ENCODE measurements at regions not wholly inside any gene's neighbourhood (a gene's known extent, or its start where the extent isn't known, plus 50 kb on each side); places are given as distances from the start of the nearest gene placed in this dataset.
A peak's percentile ranks its signal among the peaks of the same experiment; 100 is the strongest.

- H3K23ac ChIP-seq (ENCODE audit: low read depth, low read length, poor library complexity) = no peak overlapping the region
Measured at GRCh38 chr22:48178536-48178935, 1416.1 kb downstream of the TBC1D22A start.

DNA sequence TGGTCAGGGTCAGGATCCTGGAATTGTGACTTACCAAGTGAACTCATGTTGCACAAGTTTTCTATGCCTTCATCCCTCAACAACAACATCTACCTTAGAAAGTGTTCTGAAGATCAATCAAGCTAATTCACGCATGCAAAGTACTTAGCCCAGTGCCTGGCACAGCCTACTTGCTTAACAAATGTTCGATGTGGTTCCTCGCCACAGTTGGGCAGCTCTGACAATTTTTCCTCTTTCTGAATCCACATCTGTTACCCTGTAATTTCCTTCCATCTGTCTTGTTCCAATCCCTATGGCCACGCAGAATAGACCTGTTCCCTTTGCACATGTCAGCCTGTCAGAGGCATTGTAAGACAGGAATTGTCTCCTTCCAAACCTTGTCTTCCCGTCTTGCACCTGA lies 1415.2 kb downstream of the TBC1D22A start:
- Histone ChIP-seq H3K4me1 (ENCODE audit: control insufficient read depth in 2 of 2, insufficient read depth in 1 of 2, low read depth in 1 of 2, low read length in 2 of 2) (peaks cover 0 to 2% of the 10 kb centered on the region in 2 donors), H3K14ac (ENCODE audit: low read length) (no peak overlapping the region), H2BK120ac (ENCODE audit: low read depth, low read length) (no peak overlapping the region), H2AK5ac (ENCODE audit: low read depth, low read length) (no peak overlapping the region), H3K36me3 (replicated peaks in 1 of 2; ENCODE audit: control insufficient read depth in 2 of 2, insufficient read depth in 2 of 2, low read length in 2 of 2) (no peaks in the 10 kb centered on the region), H3K9ac (ENCODE audit: low read depth, low read length, poor library complexity) (no peak overlapping the region), H3K9me3 (replicated peaks in 1 of 2; ENCODE audit: control insufficient read depth in 2 of 2, insufficient read depth in 1 of 2, low read depth in 1 of 2, low read length in 2 of 2) (no peaks in the 10 kb centered on the region), H3K4ac (ENCODE audit: low read length) (no peak overlapping the region), H3K18ac (ENCODE audit: low read length) (no peak overlapping the region), H3K4me2 (ENCODE audit: insufficient read depth, low read length, poor library complexity, severe bottlenecking) (no peak overlapping the region), H2BK12ac (ENCODE audit: low read length) (no peak overlapping the region), H2BK5ac (ENCODE audit: low read length) (no peak overlapping the region), H4K91ac (ENCODE audit: low read depth, low read length, poor library complexity) (no peak overlapping the region), H2AFZ (ENCODE audit: low read length) (no peak overlapping the region), H3K79me1 (ENCODE audit: low read depth, low read length) (no peaks in the 10 kb centered on the region), H3K27me3 (ENCODE audit: control insufficient read depth in 3 of 3, insufficient read depth in 3 of 3, low read depth in 1 of 3, low read length in 3 of 3) (no peaks in the 10 kb centered on the region), H3K23ac (ENCODE audit: low read depth, low read length, poor library complexity) (no peak overlapping the region), H4K8ac (ENCODE audit: low read depth, low read length) (no peak overlapping the region), H3K27ac (replicated peaks; ENCODE audit: low read length) (no peak overlapping the region), H3K4me3 (ENCODE audit: low read length in 2 of 2) (no peak overlapping the region), H2BK15ac (ENCODE audit: low read length) (no peak overlapping the region)
- DNase-seq (ENCODE audit: low spot score) = no peak
- WGBS, 2 donors (ENCODE audit: extremely low coverage in 2 of 2, insufficient read length in 2 of 2, insufficient replicate concordance in 1 of 2) = no CpG with 5 or more reads among the region's 5 CpGs

More at GRCh38 chr22:48178536-48178935, 1416.1 kb downstream of the TBC1D22A start:
- H2AK5ac ChIP-seq (ENCODE audit: low read depth, low read length) = no peak overlapping the region
- H2BK15ac ChIP-seq (ENCODE audit: low read length) = no peak overlapping the region
- no peak overlapping the region for H3K4me3 ChIP-seq (ENCODE audit: low read length in 2 of 2)
- no peak overlapping the region for H2BK5ac ChIP-seq (ENCODE audit: low read length)
- no peak overlapping the region for H4K8ac ChIP-seq (ENCODE audit: low read depth, low read length)
- WGBS, 2 donors (ENCODE audit: extremely low coverage in 2 of 2, insufficient read length in 2 of 2, insufficient replicate concordance in 1 of 2) = no CpG with 5 or more reads among the region's 7 CpGs
- no peak overlapping the region for H3K14ac ChIP-seq (ENCODE audit: low read length)
- no peaks in the 10 kb centered on the region for H3K9me3 ChIP-seq (replicated peaks in 1 of 2; ENCODE audit: control insufficient read depth in 2 of 2, insufficient read depth in 1 of 2, low read depth in 1 of 2, low read length in 2 of 2)
- no peaks in the 10 kb centered on the region for H3K27me3 ChIP-seq (ENCODE audit: control insufficient read depth in 3 of 3, insufficient read depth in 3 of 3, low read depth in 1 of 3, low read length in 3 of 3)
- H3K79me1 ChIP-seq (ENCODE audit: low read depth, low read length) = no peaks in the 10 kb centered on the region
- no peak overlapping the region for H3K18ac ChIP-seq (ENCODE audit: low read length)
- DNase-seq (ENCODE audit: low spot score) = no peak
- H3K27ac ChIP-seq (replicated peaks; ENCODE audit: low read length) = no peak overlapping the region
- no peak overlapping the region for H3K9ac ChIP-seq (ENCODE audit: low read depth, low read length, poor library complexity)
- no peaks in the 10 kb centered on the region for H3K36me3 ChIP-seq (replicated peaks in 1 of 2; ENCODE audit: control insufficient read depth in 2 of 2, insufficient read depth in 2 of 2, low read length in 2 of 2)
- H3K4me1 ChIP-seq (ENCODE audit: control insufficient read depth in 2 of 2, insufficient read depth in 1 of 2, low read depth in 1 of 2, low read length in 2 of 2) = peaks cover 0 to 5% of the 10 kb centered on the region in 2 donors
- H4K91ac ChIP-seq (ENCODE audit: low read depth, low read length, poor library complexity) = no peak overlapping the region
- H2AFZ ChIP-seq (ENCODE audit: low read length) = no peak overlapping the region
- no peak overlapping the region for H3K4me2 ChIP-seq (ENCODE audit: insufficient read depth, low read length, poor library complexity, severe bottlenecking)
- H2BK12ac ChIP-seq (ENCODE audit: low read length) = no peak overlapping the region
- H3K4ac ChIP-seq (ENCODE audit: low read length) = no peak overlapping the region
- H2BK120ac ChIP-seq (ENCODE audit: low read depth, low read length) = no peak overlapping the region

DNA sequence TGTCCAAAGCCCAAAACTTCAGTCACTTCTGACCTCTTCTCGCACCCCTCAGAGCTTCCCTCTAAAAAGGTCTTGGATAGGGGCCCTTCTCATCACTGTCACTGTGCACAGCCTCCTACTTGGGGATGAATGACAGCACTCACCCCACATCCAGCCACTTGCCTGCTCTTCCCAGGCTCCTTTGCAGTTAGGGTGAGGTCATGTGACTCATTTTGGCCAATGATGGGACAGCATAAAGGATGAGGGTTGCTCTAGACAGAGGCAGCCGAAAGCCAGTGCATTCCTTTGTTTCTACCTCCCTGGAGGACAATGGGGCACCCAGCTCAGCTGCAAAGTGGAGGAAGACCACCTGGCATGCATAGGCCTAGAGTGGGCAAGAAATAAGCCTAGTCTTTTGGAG lies 1413.3 kb downstream of the TBC1D22A start:
- H3K27ac ChIP-seq (replicated peaks; ENCODE audit: low read length) = no peak overlapping the region
- H2BK12ac ChIP-seq (ENCODE audit: low read length) = no peak overlapping the region
- H3K4me1 ChIP-seq (ENCODE audit: control insufficient read depth in 2 of 2, insufficient read depth in 1 of 2, low read depth in 1 of 2, low read length in 2 of 2) = no peaks in the 10 kb centered on the region
- H3K27me3 ChIP-seq (ENCODE audit: control insufficient read depth in 3 of 3, insufficient read depth in 3 of 3, low read depth in 1 of 3, low read length in 3 of 3) = no peaks in the 10 kb centered on the region
- peak overlapping the region in 1 of 2 donors; percentile 43 for H3K4me3 ChIP-seq (ENCODE audit: low read length in 2 of 2)
- H2AFZ ChIP-seq (ENCODE audit: low read length) = no peak overlapping the region
- no peak for DNase-seq (ENCODE audit: low spot score)
- H3K18ac ChIP-seq (ENCODE audit: low read length) = no peak overlapping the region
- no peak overlapping the region for H2BK5ac ChIP-seq (ENCODE audit: low read length)
- no peaks in the 10 kb centered on the region for H3K36me3 ChIP-seq (replicated peaks in 1 of 2; ENCODE audit: control insufficient read depth in 2 of 2, insufficient read depth in 2 of 2, low read length in 2 of 2)
- H4K8ac ChIP-seq (ENCODE audit: low read depth, low read length) = no peak overlapping the region
- H4K91ac ChIP-seq (ENCODE audit: low read depth, low read length, poor library complexity) = no peak overlapping the region
- no CpG with 5 or more reads among the region's 2 CpGs for WGBS, 2 donors (ENCODE audit: extremely low coverage in 2 of 2, insufficient read length in 2 of 2, insufficient replicate concordance in 1 of 2)
- no peak overlapping the region for H3K4me2 ChIP-seq (ENCODE audit: insufficient read depth, low read length, poor library complexity, severe bottlenecking)
- H3K9me3 ChIP-seq (replicated peaks in 1 of 2; ENCODE audit: control insufficient read depth in 2 of 2, insufficient read depth in 1 of 2, low read depth in 1 of 2, low read length in 2 of 2) = no peaks in the 10 kb centered on the region
- no peak overlapping the region for H3K14ac ChIP-seq (ENCODE audit: low read length)
- no peak overlapping the region for H2AK5ac ChIP-seq (ENCODE audit: low read depth, low read length)
- H2BK15ac ChIP-seq (ENCODE audit: low read length) = no peak overlapping the region
- H3K23ac ChIP-seq (ENCODE audit: low read depth, low read length, poor library complexity) = no peak overlapping the region
- no peak overlapping the region for H2BK120ac ChIP-seq (ENCODE audit: low read depth, low read length)
- no peak overlapping the region for H3K4ac ChIP-seq (ENCODE audit: low read length)
- H3K9ac ChIP-seq (ENCODE audit: low read depth, low read length, poor library complexity) = no peak overlapping the region
- no peaks in the 10 kb centered on the region for H3K79me1 ChIP-seq (ENCODE audit: low read depth, low read length)

GRCh38 chr22:48173773-48174160 lies 1411.3 kb downstream of the TBC1D22A start:
- Histone ChIP-seq H3K79me1 (ENCODE audit: low read depth, low read length) (no peaks in the 10 kb centered on the region), H2BK15ac (ENCODE audit: low read length) (no peak overlapping the region), H3K4me2 (ENCODE audit: insufficient read depth, low read length, poor library complexity, severe bottlenecking) (no peak overlapping the region), H3K14ac (ENCODE audit: low read length) (no peak overlapping the region), H2BK120ac (ENCODE audit: low read depth, low read length) (no peak overlapping the region), H2AK5ac (ENCODE audit: low read depth, low read length) (no peak overlapping the region), H4K91ac (ENCODE audit: low read depth, low read length, poor library complexity) (no peak overlapping the region), H2BK5ac (ENCODE audit: low read length) (no peak overlapping the region), H3K4me1 (ENCODE audit: control insufficient read depth in 2 of 2, insufficient read depth in 1 of 2, low read depth in 1 of 2, low read length in 2 of 2) (no peaks in the 10 kb centered on the region), H2BK12ac (ENCODE audit: low read length) (no peak overlapping the region), H3K9ac (ENCODE audit: low read depth, low read length, poor library complexity) (no peak overlapping the region), H3K27me3 (ENCODE audit: control insufficient read depth in 3 of 3, insufficient read depth in 3 of 3, low read depth in 1 of 3, low read length in 3 of 3) (no peaks in the 10 kb centered on the region), H4K8ac (ENCODE audit: low read depth, low read length) (no peak overlapping the region), H3K4me3 (ENCODE audit: low read length in 2 of 2) (no peak overlapping the region), H3K9me3 (replicated peaks in 1 of 2; ENCODE audit: control insufficient read depth in 2 of 2, insufficient read depth in 1 of 2, low read depth in 1 of 2, low read length in 2 of 2) (no peaks in the 10 kb centered on the region), H3K27ac (replicated peaks; ENCODE audit: low read length) (no peak overlapping the region), H3K36me3 (replicated peaks in 1 of 2; ENCODE audit: control insufficient read depth in 2 of 2, insufficient read depth in 2 of 2, low read length in 2 of 2) (no peaks in the 10 kb centered on the region), H3K18ac (ENCODE audit: low read length) (no peak overlapping the region), H3K23ac (ENCODE audit: low read depth, low read length, poor library complexity) (no peak overlapping the region), H2AFZ (ENCODE audit: low read length) (no peak overlapping the region), H3K4ac (ENCODE audit: low read length) (no peak overlapping the region)
- DNase-seq (ENCODE audit: low spot score) = no peak
- WGBS, 2 donors (ENCODE audit: extremely low coverage in 2 of 2, insufficient read length in 2 of 2, insufficient replicate concordance in 1 of 2) = no CpG with 5 or more reads among the region's 7 CpGs
